Mammary epithelial cell (primary cell): ENCODE measurements at regions not wholly inside any gene's neighbourhood (a gene's known extent, or its start where the extent isn't known, plus 50 kb on each side); places are given as distances from the start of the nearest gene placed in this dataset.

Source experiments
- EZH2 ChIP-seq: IDR thresholded peaks from 2 replicates; pipeline ENCODE4 v1.6.1; 2012; ENCODE audit warnings: low read length, inconsistent platforms, borderline replicate concordance
- TF ChIP-seq, protein P1 (sequence below), 2 donors: IDR thresholded peaks in 1 of 2; conservative IDR thresholded peaks in 1 of 2; 2 replicates each; pipeline ENCODE4 v1.5.1; 2011 to 2012; ENCODE audit warnings: inconsistent platforms in 2 of 2, low read length in 2 of 2, mild to moderate bottlenecking in 2 of 2, control low read depth in 1 of 2, low read depth in 1 of 2; ENCODE audit not compliant: insufficient read depth in 1 of 2; ENCODE audit errors: extremely low read depth in 1 of 2

DNA sequence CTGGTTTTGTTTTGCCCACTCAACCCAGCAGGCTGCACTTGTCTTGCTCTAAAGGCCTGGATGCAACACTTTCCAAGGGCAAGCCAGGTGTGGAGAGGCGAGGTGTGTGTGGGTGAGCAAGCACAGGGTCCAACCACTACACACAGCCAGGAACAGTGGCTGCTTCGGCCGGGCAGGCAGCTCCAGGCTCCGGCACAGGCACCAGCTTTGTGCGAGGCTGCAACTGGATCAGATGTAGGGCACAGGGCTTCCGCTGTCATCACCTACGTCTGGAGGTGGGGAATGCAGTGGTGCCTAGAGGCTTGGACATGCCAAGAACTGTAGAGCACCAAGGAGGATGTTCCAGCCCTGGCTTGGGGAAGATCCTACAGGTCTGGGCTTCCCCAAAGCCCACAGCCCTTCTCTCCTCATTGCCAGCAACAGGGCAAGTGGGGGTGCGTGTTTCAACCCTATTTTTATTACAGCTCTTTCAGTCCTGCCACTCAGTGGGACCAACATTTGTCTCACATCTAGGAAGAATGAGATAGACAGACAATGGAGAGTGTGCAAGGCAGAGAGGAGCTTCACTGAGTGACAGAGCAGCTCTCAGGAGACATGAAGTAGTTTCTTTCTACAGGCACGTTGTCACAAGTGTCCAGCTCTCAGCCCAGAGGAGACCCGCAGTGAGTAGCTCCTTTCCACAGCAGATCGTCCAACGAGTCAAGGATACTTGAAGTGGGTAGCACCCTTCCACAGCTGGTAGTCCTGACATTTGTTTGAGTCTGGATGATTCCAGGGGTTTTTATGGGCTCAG, 622.2 kb downstream of the CDH9 start:
- TF ChIP-seq, protein P1, sequence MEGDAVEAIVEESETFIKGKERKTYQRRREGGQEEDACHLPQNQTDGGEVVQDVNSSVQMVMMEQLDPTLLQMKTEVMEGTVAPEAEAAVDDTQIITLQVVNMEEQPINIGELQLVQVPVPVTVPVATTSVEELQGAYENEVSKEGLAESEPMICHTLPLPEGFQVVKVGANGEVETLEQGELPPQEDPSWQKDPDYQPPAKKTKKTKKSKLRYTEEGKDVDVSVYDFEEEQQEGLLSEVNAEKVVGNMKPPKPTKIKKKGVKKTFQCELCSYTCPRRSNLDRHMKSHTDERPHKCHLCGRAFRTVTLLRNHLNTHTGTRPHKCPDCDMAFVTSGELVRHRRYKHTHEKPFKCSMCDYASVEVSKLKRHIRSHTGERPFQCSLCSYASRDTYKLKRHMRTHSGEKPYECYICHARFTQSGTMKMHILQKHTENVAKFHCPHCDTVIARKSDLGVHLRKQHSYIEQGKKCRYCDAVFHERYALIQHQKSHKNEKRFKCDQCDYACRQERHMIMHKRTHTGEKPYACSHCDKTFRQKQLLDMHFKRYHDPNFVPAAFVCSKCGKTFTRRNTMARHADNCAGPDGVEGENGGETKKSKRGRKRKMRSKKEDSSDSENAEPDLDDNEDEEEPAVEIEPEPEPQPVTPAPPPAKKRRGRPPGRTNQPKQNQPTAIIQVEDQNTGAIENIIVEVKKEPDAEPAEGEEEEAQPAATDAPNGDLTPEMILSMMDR (conservative IDR thresholded peaks at IDR 0.05 in 1 of 2, IDR thresholded peaks at IDR 0.05 in 1 of 2; ENCODE audit: extremely low read depth in 1 of 2, insufficient read depth in 1 of 2, low read depth in 1 of 2, low read length in 2 of 2), result no peak
- no peak for TF ChIP-seq EZH2
